ENCODE measurements at regions not wholly inside any gene's neighbourhood (a gene's known extent, or its start where the extent isn't known, plus 50 kb on each side); places are given as distances from the start of the nearest gene placed in this dataset.
"Not testable (repeated sequence)": the region's sequence is repeated elsewhere in the genome, so short reads cannot be mapped to it uniquely, and the experiment has no call there.

- in situ Hi-C loops (cut with HindIII; ENCODE audit: low pct_unique_long_range_greater_than_20kb, low sequenced_read_pairs), result no loop called here
- no peak for TF ChIP-seq JUND (IDR thresholded peaks at IDR 0.05; ENCODE audit: low read depth)
- no peak for DNase-seq (ENCODE audit: low read depth in 1 of 2, low spot score in 1 of 2)
Observed at GRCh38 chr18:56286775-56287325, 351.5 kb downstream of the TXNL1 start.

- no peak for TF ChIP-seq JUND (IDR thresholded peaks at IDR 0.05; ENCODE audit: low read depth)
- no peak for DNase-seq (ENCODE audit: low read depth in 1 of 2, low spot score in 1 of 2)
- in situ Hi-C loops (cut with HindIII; ENCODE audit: low pct_unique_long_range_greater_than_20kb, low sequenced_read_pairs), result no loop called here
Observed at GRCh38 chr18:56285387-56286065, 352.9 kb downstream of the TXNL1 start.

DNA sequence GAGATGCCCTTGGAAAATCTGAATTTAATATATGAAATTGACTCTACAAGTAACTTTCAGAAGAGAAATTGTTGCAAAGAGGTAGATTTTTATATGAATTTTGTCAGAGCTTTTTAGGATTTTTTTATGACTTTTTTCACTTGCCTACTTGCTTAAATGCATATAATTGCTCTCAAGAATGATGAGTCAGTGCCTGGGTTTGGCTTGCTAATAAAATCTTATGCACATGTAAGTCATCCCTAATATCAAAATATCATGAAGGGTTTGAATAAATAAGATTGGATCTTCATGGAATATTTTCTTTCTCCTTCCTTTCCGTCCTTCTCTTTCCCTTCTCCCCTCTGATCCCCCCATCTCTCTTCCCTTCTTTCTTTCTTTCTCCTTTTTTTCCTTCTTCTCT lies 354.1 kb downstream of the TXNL1 start:
- no peak for DNase-seq (ENCODE audit: low read depth in 1 of 2, low spot score in 1 of 2)
- in situ Hi-C loops (cut with HindIII; ENCODE audit: low pct_unique_long_range_greater_than_20kb, low sequenced_read_pairs), result no loop called here
- no peak for TF ChIP-seq JUND (IDR thresholded peaks at IDR 0.05; ENCODE audit: low read depth)

DNA sequence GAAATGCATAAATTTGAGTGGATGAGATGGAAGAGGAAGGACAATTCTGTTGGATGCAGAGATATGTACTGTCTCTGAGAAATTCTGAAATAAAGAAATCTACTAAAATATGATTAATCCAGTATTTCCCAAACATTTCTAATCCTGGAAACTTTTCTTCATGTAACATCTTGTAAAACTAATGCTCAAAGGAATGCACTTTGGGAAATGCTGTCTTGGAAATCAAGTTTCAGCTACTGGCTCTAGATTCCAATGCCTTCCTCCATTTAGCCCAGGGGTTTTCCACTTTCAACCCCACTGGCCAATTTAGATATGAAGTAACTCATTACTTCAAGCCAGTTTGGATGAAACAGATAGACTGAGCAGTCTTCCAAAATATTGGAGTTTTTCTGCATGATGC lies 355.1 kb downstream of the TXNL1 start:
- DNase-seq (ENCODE audit: low read depth in 1 of 2, low spot score in 1 of 2), result no peak
- TF ChIP-seq JUND (IDR thresholded peaks at IDR 0.05; ENCODE audit: low read depth), result no peak
- in situ Hi-C loops (cut with HindIII; ENCODE audit: low pct_unique_long_range_greater_than_20kb, low sequenced_read_pairs), result no loop called here

DNA sequence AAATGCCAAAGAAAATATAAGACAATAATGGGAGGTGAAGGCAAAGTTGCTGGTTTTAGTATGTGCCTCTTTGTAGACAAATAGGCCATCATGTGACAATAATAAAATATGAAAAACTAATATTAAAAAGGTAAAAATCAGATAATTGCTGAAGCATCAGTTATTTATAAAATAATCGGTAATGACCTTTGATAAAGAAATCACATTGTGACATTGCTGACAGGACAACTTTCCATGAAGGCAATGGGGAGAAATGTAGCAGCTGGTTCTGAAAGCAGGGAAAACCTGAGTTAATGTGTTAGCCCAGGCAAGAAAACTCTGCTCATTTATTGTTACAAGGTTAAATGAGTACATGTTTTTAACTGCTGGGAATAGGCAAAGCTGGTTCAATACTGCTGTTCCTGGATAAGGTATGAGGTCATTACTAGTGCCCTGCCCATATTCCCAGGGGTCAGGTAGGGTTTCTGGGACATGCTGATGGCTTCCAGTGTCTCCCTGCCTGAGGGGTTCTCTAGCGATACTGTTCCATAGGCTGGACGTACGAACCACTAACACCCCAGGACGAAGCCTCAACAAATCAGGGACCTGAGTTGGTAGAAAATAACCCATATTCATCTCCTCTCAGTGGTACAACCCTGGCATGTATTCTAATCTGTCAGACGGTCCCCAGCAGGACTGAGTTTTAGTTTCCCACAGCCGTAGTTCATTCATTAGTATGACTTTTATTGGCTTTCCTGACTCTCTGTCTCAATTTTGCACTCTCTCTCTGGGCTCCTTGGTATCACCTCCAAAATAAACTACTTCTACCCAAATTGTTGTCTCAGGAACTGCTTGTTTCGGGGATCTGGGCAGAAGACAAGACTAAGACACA lies 355.9 kb downstream of the TXNL1 start:
- DNase-seq (ENCODE audit: low read depth in 1 of 2, low spot score in 1 of 2), result no peak
- in situ Hi-C loops (cut with HindIII; ENCODE audit: low pct_unique_long_range_greater_than_20kb, low sequenced_read_pairs), result no loop called here
- no peak for TF ChIP-seq JUND (IDR thresholded peaks at IDR 0.05; ENCODE audit: low read depth)

DNA sequence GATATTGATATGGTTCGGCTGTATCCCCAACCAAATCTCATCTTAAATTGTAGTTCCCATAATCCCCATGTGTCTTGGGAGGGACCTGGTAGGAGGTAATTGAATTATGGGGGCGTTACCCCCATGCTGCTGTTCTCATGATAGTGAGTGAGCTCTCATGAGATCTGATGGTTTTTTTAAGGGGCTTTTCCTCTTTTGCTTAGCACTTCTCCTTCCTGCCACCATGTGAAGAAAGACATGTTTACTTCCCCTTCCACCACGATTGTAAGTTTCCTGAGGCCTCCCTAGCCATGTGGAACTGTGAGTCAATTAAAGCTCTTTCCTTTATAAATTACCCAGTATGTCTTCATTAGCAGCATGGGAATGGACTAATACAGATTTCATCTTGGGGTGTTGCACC lies 358.6 kb downstream of the TXNL1 start:
- DNase-seq (ENCODE audit: low read depth in 1 of 2, low spot score in 1 of 2); in situ Hi-C loops (cut with HindIII; ENCODE audit: low pct_unique_long_range_greater_than_20kb, low sequenced_read_pairs): not testable (repeated sequence)

GRCh38 chr18:56278421-56279003 lies 359.9 kb downstream of the TXNL1 start:
- TF ChIP-seq JUND (IDR thresholded peaks at IDR 0.05; ENCODE audit: low read depth), result no peak

DNA sequence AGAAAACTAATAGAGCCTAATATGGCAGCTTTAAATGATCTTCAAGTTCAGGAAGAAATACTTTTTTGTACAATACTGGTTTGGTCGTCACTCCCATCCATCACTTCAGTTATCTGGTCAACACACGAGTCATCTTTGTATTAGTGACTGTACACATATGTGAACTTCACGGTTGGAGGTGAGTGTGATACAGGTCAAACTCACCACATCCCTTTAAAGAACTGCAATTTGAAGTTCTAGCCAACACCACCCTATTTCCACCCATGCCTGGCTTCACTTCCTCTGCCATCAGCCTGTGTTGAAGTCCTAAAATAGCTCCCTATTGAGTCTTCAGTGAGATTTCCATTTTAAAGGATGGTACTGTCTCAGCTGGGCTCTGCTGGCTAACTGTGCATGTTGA lies 361.9 kb downstream of the TXNL1 start:
- in situ Hi-C loops (cut with HindIII; ENCODE audit: low pct_unique_long_range_greater_than_20kb, low sequenced_read_pairs), result no loop called here
- TF ChIP-seq JUND (IDR thresholded peaks at IDR 0.05; ENCODE audit: low read depth), result no peak
- DNase-seq (ENCODE audit: low read depth in 1 of 2, low spot score in 1 of 2), result no peak

More at GRCh38 chr18:56278421-56279003, 359.9 kb downstream of the TXNL1 start:
- DNase-seq (ENCODE audit: low read depth in 1 of 2, low spot score in 1 of 2), result no peak
- in situ Hi-C loops (cut with HindIII; ENCODE audit: low pct_unique_long_range_greater_than_20kb, low sequenced_read_pairs), result no loop called here

DNA sequence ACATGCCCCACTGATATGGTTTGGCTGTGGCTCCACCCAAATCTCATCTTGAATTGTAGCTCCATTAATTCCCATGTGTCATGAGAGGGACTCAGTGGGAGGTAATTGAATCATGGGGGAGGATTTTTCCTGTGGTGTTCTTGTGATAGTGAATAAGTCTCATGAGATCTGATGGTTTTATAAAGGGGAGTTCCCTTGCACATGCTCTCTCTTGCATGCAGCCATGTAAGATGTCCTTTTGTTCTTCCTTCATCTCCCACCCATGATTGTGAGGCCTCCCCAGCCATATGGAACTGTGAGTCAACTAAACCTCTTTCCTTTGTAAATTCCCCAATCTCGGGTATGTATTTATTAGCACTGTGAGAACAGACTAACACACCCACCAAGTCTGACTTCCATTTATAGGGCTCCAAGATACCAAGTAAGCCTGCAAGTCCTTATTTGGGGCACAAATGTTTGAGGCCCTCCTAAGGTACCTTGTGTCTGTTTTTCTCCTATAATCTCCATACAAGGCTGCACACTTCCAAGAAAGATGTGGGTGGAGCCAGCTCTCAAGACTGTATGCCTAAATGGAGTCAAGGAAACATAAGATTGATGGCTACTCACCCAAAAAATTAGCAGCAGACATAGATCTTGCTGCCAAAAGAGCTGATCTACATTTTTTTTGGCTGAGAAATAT lies 364.7 kb downstream of the TXNL1 start:
- no peak for DNase-seq (ENCODE audit: low read depth in 1 of 2, low spot score in 1 of 2)
- no peak for TF ChIP-seq JUND (IDR thresholded peaks at IDR 0.05; ENCODE audit: low read depth)
- in situ Hi-C loops (cut with HindIII; ENCODE audit: low pct_unique_long_range_greater_than_20kb, low sequenced_read_pairs), result no loop called here

- in situ Hi-C loops (cut with HindIII; ENCODE audit: low pct_unique_long_range_greater_than_20kb, low sequenced_read_pairs), result no loop called here
- no peak for TF ChIP-seq JUND (IDR thresholded peaks at IDR 0.05; ENCODE audit: low read depth)
- no peak for DNase-seq (ENCODE audit: low read depth in 1 of 2, low spot score in 1 of 2)
Observed at GRCh38 chr18:56270671-56271250, 367.6 kb downstream of the TXNL1 start.

- no peak for TF ChIP-seq JUND (IDR thresholded peaks at IDR 0.05; ENCODE audit: low read depth)
- in situ Hi-C loops (cut with HindIII; ENCODE audit: low pct_unique_long_range_greater_than_20kb, low sequenced_read_pairs), result no loop called here
- DNase-seq (ENCODE audit: low read depth in 1 of 2, low spot score in 1 of 2), result no peak
Observed at GRCh38 chr18:56269958-56270357, 368.4 kb downstream of the TXNL1 start.

- TF ChIP-seq JUND (IDR thresholded peaks at IDR 0.05; ENCODE audit: low read depth), result no peak
- no peak for DNase-seq (ENCODE audit: low read depth in 1 of 2, low spot score in 1 of 2)
- in situ Hi-C loops (cut with HindIII; ENCODE audit: low pct_unique_long_range_greater_than_20kb, low sequenced_read_pairs), result no loop called here
Observed at GRCh38 chr18:56268952-56269351, 369.4 kb downstream of the TXNL1 start.
